ENCODE measurements at regions not wholly inside any gene's neighbourhood (a gene's known extent, or its start where the extent isn't known, plus 50 kb on each side); places are given as distances from the start of the nearest gene placed in this dataset.

DNA sequence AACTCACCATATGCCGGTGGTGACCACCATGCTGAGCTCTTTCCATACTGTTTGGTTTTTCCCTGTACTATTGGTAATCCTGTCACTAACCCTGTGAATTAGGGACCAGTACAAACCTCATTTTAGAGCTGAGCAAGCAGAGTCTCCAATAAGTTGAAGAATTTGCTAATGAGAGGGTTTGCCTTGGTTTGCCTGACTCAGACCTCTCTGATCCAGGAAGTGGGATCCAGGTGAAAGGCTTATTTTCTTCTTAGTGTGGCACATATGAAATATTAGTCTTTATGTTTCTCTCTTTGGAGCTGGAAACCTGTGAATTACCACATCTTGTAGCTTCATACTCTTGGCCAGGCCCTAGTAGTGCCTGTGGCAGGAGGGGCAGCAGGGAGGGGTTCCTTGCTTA lies 114.1 kb upstream of the IGFBP3 start:
- TF ChIP-seq ZZZ3 (IDR thresholded peaks at IDR 0.05; ENCODE audit: control insufficient read depth, insufficient read length, low read depth), result no peak
- no peak for TF ChIP-seq BRCA1 (IDR thresholded peaks at IDR 0.05; ENCODE audit: low read depth, low read length)
- TF ChIP-seq SMAD5 (IDR thresholded peaks at IDR 0.05; ENCODE audit: low read depth), result no peak
- TF ChIP-seq SPI1 (IDR thresholded peaks at IDR 0.05; ENCODE audit: borderline replicate concordance, insufficient read depth, low read depth, low read length), result no peak
- TF ChIP-seq, protein P1, sequence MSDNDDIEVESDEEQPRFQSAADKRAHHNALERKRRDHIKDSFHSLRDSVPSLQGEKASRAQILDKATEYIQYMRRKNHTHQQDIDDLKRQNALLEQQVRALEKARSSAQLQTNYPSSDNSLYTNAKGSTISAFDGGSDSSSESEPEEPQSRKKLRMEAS (IDR thresholded peaks at IDR 0.05; ENCODE audit: low read depth, low read length), result no peak
- TF ChIP-seq GABPA (IDR thresholded peaks at IDR 0.05; ENCODE audit: low read depth), result no peak
- no peak for TF ChIP-seq HDAC6 (IDR thresholded peaks at IDR 0.05; ENCODE audit: unreplicated experiment)
- no peak for TF ChIP-seq POLR2A (IDR thresholded peaks at IDR 0.05; ENCODE audit: low read depth, low read length)
- TF ChIP-seq CTCF (IDR thresholded peaks at IDR 0.05 in 2 of 3, conservative IDR thresholded peaks at IDR 0.05 in 1 of 3; ENCODE audit: control insufficient read depth in 2 of 3, extremely low read depth in 1 of 3, insufficient read depth in 1 of 3, low read depth in 3 of 3, low read length in 3 of 3), result no peak
- TF ChIP-seq IRF5 (IDR thresholded peaks at IDR 0.05; ENCODE audit: borderline replicate concordance), result no peak
- TF ChIP-seq CEBPZ (IDR thresholded peaks at IDR 0.05; ENCODE audit: low read depth, low read length), result no peak
- TF ChIP-seq POLR2AphosphoS5 (IDR thresholded peaks at IDR 0.05; ENCODE audit: low read length), result no peak
